ENCODE measurements at regions not wholly inside any gene's neighbourhood (a gene's known extent, or its start where the extent isn't known, plus 50 kb on each side); places are given as distances from the start of the nearest gene placed in this dataset.

DNA sequence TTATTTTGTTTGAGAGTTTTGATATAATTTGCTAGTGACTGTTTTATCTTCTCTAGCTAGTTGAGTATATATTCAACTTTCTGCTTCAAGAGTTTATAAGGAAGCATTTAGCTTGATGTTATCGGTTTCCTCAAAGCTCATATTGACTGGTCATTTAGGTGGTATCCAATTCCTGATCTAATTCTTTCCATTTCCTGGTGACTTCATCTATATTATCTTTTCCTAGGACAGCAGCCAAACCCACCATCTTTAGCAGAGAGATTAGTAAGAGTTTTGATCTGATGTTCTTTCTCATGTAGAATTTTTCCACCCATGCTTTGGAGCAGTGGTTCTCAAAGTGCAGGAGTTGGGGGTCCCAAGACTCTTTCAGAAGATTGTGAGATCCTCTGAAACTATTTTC lies 148.6 kb upstream of the STT3B start:
- H3K9me3 ChIP-seq: no peaks in the 10 kb centered on the region
- no peaks in the 10 kb centered on the region for H3K36me3 ChIP-seq
- WGBS, 3 donors: 86 to 96% (median 94%) methylated on average over 1 of the region's 1 CpG
- no peaks in the 10 kb centered on the region for H3K4me1 ChIP-seq (ENCODE audit: insufficient read depth)
- H3K27ac ChIP-seq: no peak overlapping the region
- TF ChIP-seq POLR2A (IDR thresholded peaks at IDR 0.05) (no peak), EP300 (IDR thresholded peaks at IDR 0.05) (no peak)
- TF ChIP-seq, protein P1, sequence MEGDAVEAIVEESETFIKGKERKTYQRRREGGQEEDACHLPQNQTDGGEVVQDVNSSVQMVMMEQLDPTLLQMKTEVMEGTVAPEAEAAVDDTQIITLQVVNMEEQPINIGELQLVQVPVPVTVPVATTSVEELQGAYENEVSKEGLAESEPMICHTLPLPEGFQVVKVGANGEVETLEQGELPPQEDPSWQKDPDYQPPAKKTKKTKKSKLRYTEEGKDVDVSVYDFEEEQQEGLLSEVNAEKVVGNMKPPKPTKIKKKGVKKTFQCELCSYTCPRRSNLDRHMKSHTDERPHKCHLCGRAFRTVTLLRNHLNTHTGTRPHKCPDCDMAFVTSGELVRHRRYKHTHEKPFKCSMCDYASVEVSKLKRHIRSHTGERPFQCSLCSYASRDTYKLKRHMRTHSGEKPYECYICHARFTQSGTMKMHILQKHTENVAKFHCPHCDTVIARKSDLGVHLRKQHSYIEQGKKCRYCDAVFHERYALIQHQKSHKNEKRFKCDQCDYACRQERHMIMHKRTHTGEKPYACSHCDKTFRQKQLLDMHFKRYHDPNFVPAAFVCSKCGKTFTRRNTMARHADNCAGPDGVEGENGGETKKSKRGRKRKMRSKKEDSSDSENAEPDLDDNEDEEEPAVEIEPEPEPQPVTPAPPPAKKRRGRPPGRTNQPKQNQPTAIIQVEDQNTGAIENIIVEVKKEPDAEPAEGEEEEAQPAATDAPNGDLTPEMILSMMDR (IDR thresholded peaks at IDR 0.05): no peak
- no peaks in the 10 kb centered on the region for H3K27me3 ChIP-seq
- no peak for DNase-seq
- no peak overlapping the region for H3K4me3 ChIP-seq
- intact Hi-C loops (cut with DNase I): no loop called here

DNA sequence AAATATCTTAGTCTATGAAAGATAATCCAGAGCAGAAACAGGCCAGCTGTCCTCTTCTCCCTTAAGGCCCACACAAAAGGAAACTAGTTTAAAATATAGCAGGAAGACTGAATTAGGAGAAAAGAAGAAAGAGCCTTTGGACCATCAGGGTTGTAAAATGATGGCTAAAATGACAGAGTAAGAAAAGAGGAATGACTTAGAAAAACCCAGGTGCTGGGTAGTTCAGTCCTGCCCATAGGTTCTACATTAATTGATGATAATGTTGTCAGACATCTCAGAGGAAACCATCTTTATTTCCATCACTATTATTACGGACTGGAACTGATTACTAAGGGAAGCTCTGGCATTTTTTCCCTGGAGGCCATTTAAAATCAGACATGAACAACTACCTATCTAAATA lies 142.8 kb upstream of the STT3B start:
- DNase-seq: no peak
- no peaks in the 10 kb centered on the region for H3K36me3 ChIP-seq
- intact Hi-C loops (cut with DNase I): no loop called here
- H3K9me3 ChIP-seq: no peaks in the 10 kb centered on the region
- no peaks in the 10 kb centered on the region for H3K27me3 ChIP-seq
- H3K4me1 ChIP-seq (ENCODE audit: insufficient read depth): no peaks in the 10 kb centered on the region
- TF ChIP-seq EP300 (IDR thresholded peaks at IDR 0.05) (no peak), POLR2A (IDR thresholded peaks at IDR 0.05) (no peak)
- TF ChIP-seq, protein P1 (IDR thresholded peaks at IDR 0.05): no peak
- H3K4me3 ChIP-seq: no peak overlapping the region
- WGBS, 3 donors: 63 to 81% (median 79%) methylated on average over 1 of the region's 1 CpG
- no peak overlapping the region for H3K27ac ChIP-seq

DNA sequence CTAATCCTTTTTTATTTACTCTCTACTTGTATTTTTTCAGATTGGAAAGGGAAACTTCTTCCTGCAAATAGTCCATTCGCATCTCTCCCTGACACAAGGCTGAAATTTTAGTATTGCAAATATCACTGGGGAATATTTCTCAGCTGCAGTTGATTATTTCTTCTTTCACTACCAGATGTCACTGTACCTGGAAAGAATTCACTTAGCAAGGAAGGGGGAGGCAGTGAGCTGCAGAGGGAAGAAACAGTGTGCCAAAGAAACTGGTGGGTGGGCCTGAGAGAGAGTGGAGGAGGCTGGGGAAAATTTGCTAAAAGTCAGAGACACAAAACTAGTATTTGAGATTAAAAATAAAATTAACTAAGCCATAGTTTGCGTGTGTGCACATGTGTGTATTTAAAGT lies 142.3 kb upstream of the STT3B start:
- no peak for TF ChIP-seq EP300 (IDR thresholded peaks at IDR 0.05)
- TF ChIP-seq POLR2A (IDR thresholded peaks at IDR 0.05): no peak
- TF ChIP-seq, protein P1 (IDR thresholded peaks at IDR 0.05): no peak
- no peak for DNase-seq
- no peak overlapping the region for H3K4me3 ChIP-seq
- intact Hi-C loops (cut with DNase I): no loop called here
- H3K9me3 ChIP-seq: no peaks in the 10 kb centered on the region
- H3K27me3 ChIP-seq: no peaks in the 10 kb centered on the region
- H3K27ac ChIP-seq: no peak overlapping the region
- 73 to 84% (median 77%) methylated on average over 2 of the region's 2 CpGs for WGBS, 3 donors
- H3K36me3 ChIP-seq: no peaks in the 10 kb centered on the region
- no peaks in the 10 kb centered on the region for H3K4me1 ChIP-seq (ENCODE audit: insufficient read depth)

DNA sequence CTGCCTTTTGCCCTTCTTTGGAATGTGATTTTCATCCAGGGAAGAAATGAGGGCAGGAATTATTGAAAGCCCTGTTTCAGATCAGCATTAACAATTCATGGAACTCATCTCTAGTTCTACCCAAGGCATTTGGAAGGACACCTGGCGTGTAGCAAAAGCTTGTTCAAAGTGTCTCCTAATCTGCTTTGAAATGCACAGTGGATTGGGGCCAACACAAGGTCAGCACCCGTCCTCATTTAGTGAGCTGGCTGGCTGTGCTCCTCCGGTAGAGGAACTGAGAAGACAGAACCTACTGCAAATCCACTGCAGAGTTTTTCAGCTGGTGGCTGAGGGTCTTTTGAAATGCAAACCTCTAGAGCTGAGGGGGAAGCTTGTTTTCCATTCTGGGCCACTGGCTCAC lies 141.6 kb upstream of the STT3B start:
- intact Hi-C loops (cut with DNase I): no loop called here
- H3K4me1 ChIP-seq (ENCODE audit: insufficient read depth): no peaks in the 10 kb centered on the region
- peak in 2 of 5 donors; percentile 41 to 43 for DNase-seq
- no peak overlapping the region for H3K27ac ChIP-seq
- 42 to 61% (median 52%) methylated on average over 3 of the region's 3 CpGs for WGBS, 3 donors
- no peaks in the 10 kb centered on the region for H3K9me3 ChIP-seq
- H3K4me3 ChIP-seq: no peak overlapping the region
- TF ChIP-seq EP300 (IDR thresholded peaks at IDR 0.05): no peak
- TF ChIP-seq, protein P1 (IDR thresholded peaks at IDR 0.05): no peak
- no peak for TF ChIP-seq POLR2A (IDR thresholded peaks at IDR 0.05)
- no peaks in the 10 kb centered on the region for H3K36me3 ChIP-seq
- no peaks in the 10 kb centered on the region for H3K27me3 ChIP-seq

DNA sequence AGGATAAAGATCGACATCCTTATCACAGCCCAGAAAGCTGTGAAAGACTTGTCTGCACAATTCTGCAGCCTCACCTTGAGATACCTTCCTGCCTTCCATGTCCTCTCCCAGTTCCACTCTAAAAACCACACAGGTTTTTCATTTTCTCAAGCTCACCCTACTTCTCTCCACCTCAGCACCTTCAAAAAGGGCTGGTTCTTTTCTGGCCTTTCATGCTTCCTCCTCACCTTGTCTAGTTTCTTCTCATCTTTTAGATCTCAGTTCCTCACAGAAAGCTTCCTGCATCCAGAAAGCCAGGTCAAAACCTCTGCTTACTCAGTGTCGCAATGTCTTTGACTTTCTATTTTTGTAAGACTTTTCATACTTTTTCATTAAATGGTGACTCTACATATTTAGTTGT lies 140.2 kb upstream of the STT3B start:
- intact Hi-C loops (cut with DNase I): no loop called here
- no peak overlapping the region for H3K27ac ChIP-seq
- TF ChIP-seq POLR2A (IDR thresholded peaks at IDR 0.05) (no peak), EP300 (IDR thresholded peaks at IDR 0.05) (no peak)
- TF ChIP-seq, protein P1 (IDR thresholded peaks at IDR 0.05): no peak

More for the DNA sequence above, 140.2 kb upstream of the STT3B start:
- WGBS, 3 donors: 87 to 97% (median 89%) methylated on average over 2 of the region's 2 CpGs
- no peak overlapping the region for H3K4me3 ChIP-seq
- DNase-seq: no peak
- no peaks in the 10 kb centered on the region for H3K4me1 ChIP-seq (ENCODE audit: insufficient read depth)
- no peaks in the 10 kb centered on the region for H3K36me3 ChIP-seq
- H3K27me3 ChIP-seq: no peaks in the 10 kb centered on the region
- no peaks in the 10 kb centered on the region for H3K9me3 ChIP-seq
